Sigmoid colon (tissue), 3 donors: ENCODE measurements at regions not wholly inside any gene's neighbourhood (a gene's known extent, or its start where the extent isn't known, plus 50 kb on each side); places are given as distances from the start of the nearest gene placed in this dataset.

Source experiments
- POLR2A ChIP-seq, 2 donors: fragments of 450-650 bp; IDR thresholded peaks; one replicate each; pipeline ENCODE4 v1.6.1; 2016; ENCODE audit warnings: antibody characterized with exemption in 2 of 2, mild to moderate bottlenecking in 2 of 2, moderate library complexity in 2 of 2
- TF ChIP-seq, protein P1 (sequence below), 4 experiments: fragments of 450-650 bp in 3 of 4; fragments of 200-600 bp in 1 of 4; IDR thresholded peaks; one replicate each; pipeline ENCODE4 v1.5.1; 2016 to 2019; ENCODE audit warnings: antibody characterized with exemption in 4 of 4, mild to moderate bottlenecking in 3 of 4, moderate library complexity in 2 of 4

DNA sequence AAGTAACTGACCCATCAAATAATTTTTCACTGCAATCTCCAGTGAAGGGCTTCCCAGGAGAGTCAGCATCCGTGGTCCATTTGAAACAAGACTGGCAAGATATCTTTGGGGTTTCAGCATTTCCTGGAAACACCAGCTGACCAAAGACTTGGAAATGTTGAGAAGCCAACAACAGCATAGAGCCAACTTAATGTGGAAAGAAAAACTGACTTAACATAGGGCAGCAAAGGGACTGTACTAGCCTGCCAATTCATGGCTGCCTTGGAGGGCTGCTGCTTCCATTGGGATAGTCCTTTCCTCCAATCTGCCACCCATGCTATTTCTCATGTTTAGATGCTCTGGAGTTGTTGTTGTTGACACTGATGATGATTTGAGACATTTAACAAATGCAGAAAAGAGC, 76.5 kb upstream of the SPDL1 start:
- TF ChIP-seq, protein P1, sequence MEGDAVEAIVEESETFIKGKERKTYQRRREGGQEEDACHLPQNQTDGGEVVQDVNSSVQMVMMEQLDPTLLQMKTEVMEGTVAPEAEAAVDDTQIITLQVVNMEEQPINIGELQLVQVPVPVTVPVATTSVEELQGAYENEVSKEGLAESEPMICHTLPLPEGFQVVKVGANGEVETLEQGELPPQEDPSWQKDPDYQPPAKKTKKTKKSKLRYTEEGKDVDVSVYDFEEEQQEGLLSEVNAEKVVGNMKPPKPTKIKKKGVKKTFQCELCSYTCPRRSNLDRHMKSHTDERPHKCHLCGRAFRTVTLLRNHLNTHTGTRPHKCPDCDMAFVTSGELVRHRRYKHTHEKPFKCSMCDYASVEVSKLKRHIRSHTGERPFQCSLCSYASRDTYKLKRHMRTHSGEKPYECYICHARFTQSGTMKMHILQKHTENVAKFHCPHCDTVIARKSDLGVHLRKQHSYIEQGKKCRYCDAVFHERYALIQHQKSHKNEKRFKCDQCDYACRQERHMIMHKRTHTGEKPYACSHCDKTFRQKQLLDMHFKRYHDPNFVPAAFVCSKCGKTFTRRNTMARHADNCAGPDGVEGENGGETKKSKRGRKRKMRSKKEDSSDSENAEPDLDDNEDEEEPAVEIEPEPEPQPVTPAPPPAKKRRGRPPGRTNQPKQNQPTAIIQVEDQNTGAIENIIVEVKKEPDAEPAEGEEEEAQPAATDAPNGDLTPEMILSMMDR (IDR thresholded peaks at IDR 0.05) = no peak
- no peak for TF ChIP-seq POLR2A (IDR thresholded peaks at IDR 0.05)
